Ecto neural progenitor cell (in vitro differentiated cells): ENCODE measurements at regions not wholly inside any gene's neighbourhood (a gene's known extent, or its start where the extent isn't known, plus 50 kb on each side); places are given as distances from the start of the nearest gene placed in this dataset.
A peak's percentile ranks its signal among the peaks of the same experiment; 100 is the strongest.

Experiments
- DNase-seq: peaks from one replicate; pipeline ENCODE4 v3.0.0-alpha.2; 2018; ENCODE audit warnings: low spot score

DNA sequence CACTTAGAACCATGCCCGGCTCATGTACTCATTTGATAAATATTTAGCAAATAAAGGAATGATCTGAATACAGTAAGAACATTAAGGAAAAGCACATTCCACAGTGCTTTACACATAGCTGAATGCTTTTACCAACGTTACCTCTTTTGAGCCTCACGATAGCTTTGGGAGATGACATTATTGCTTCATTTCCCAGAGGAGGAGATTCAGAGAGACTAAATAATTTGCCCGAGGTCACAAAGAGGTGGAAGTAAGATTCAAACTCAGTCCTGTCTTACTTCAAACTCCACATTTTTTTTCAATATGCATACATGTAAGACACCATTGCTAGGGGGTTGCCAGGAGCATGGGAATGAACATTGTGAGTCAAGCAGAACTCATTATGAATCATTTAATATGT lies 538.5 kb downstream of the BCOR start:
- no peak for DNase-seq

DNA sequence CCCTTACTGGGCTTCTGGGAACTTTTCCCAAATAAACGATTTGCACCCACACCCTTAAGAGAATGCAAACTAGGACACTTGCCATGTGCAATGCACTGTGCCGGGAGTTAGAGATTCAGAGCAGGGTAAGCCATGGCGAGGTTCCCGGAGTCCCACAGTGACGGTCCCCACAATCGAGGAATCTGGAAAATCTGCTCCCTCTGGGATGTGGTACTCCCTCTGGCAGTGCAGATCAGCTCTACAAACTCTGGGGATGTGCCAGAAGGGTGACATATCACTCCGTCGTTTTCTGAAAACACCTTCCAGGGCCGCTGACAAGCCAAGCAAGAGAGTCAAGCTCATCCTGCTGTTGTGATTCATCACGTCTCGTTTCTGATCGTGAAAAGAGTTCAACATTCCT lies 537.5 kb downstream of the BCOR start:
- DNase-seq: no peak

GRCh38 chrX:39563178-39563577 lies 534.6 kb downstream of the BCOR start:
- no peak for DNase-seq

DNA sequence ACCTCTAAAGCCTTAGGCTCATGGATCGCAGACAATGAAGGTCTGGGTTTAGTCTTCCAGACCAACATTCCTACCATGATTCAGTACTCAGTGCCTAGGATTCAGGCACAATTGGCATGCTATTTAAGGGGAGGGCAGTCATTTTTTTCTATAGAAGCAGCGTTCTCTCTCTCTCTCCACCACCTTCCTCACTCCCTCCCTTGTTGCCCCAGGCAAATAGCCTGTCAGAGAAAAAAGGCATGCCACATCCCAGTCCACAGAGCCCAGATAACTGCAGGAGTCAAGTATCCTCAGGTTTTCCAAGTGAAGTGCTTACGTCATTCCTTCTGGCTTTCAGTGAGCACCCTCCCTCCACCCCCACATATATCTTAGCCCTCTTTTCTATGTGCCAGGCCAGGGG lies 533.0 kb downstream of the BCOR start:
- DNase-seq: no peak

GRCh38 chrX:39574178-39574577 lies 523.6 kb downstream of the BCOR start:
- DNase-seq: no peak

GRCh38 chrX:39576041-39576872 lies 521.5 kb downstream of the BCOR start:
- DNase-seq: peak; percentile 66

DNA sequence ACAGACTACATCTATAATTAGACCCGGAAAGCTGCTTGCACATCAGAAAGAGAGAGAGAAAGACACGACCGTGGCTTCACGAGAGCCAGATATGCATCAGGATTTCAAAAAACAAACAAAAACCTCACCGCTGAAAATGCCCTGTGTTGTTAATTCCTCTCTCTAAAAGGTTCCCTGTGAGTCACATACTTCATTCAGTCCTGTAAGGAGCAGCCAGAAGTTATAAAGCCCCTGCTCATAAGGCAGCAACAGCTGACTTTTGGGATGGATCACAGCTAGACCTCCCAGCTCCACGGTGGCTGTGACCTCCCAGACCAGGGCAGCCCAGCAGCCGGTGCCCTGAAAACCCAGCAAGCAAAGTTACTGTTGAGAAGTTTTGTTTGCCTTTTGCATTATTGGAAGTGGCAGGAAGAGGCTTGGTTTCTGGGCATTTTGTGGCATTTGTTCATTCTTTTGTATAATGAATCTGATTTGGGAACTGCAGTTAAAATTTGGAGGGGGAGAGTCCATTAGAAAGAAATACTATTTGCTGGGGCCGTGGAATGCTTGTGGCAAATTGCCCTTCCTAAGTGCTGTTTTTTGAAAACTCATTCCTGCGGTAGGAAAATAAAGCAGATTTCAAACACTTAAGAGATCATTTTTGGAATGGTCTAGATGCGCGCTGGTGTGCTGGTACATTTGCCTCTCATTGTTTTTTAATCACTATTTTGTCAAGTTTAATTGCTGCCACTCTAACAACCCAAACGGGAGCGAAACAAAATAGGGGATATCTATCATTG lies 520.4 kb downstream of the BCOR start:
- DNase-seq: no peak

DNA sequence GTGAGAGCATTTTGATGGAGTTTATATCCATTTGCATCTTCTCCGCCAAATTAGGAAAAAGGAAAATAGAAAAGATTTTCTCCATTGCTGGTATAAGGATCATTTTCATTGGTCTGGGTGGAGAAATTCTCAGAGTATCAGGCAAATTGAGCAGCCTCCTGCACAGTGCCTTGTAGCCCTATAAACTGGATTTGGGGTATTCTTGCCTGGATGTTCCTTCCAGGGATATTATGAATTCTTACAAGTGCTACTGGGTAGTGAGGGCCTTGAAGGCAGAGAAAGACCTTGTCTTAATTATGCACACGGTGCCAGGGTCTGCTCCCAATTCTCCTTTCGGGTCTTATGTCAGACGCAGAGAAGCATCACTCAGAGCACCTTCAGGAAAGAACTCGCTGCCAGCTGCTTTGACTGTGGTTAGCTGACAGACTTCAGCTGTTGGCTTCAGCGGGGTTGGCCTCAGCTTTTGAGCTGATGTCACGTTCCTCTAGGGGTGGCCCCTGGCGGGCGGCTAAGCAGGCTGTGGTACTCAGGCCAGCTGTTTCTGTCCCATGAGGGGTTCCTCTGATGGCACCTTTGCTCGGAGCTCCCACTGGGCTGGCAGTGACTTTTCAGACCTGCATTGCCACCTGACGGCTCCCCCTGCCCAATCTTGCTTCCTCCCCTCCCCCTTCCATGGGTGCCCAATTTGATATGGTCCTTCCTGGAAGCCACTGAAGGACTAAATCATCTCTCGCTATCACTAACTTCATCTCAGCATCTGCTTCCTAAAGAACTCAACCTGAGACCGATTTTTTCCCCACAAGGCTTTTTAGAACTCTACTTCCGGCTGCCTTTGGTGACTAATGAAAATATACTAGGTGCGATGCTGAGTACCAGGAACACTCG lies 519.5 kb downstream of the BCOR start:
- DNase-seq: no peak

DNA sequence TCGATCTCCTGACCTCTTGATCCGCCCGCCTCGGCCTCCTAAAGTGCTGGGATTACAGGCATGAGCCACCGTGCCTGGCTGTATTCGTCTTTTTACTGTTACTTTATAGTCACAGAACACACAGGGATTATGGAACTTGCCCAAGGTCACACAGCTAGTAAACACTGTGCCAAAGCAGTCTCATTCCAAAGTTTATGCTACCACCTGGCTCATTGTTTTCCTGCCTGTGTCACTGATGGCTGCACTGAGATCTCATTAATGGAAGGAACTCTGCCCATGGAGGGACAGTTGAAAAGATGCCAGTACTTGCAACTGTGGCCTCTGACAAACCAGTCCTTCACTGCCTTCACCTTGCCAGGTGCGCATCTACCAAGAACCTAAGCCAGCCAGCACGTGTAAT lies 517.7 kb downstream of the BCOR start:
- DNase-seq: no peak

- no peak for DNase-seq
These were observed 516.3 kb downstream of the BCOR start for GRCh38 chrX:39581411-39581810.

- DNase-seq: no peak
These were observed 515.7 kb downstream of the BCOR start for GRCh38 chrX:39582091-39582490.

- DNase-seq: no peak
These were observed 514.8 kb downstream of the BCOR start for GRCh38 chrX:39582976-39583375.

- no peak for DNase-seq
These were observed 511.9 kb downstream of the BCOR start for GRCh38 chrX:39585808-39586207.

- DNase-seq: no peak
These were observed 511.4 kb downstream of the BCOR start for GRCh38 chrX:39586359-39586758.

GRCh38 chrX:39591099-39591498 lies 506.7 kb downstream of the BCOR start:
- DNase-seq: no peak

GRCh38 chrX:39592776-39593175 lies 505.0 kb downstream of the BCOR start:
- DNase-seq: no peak

DNA sequence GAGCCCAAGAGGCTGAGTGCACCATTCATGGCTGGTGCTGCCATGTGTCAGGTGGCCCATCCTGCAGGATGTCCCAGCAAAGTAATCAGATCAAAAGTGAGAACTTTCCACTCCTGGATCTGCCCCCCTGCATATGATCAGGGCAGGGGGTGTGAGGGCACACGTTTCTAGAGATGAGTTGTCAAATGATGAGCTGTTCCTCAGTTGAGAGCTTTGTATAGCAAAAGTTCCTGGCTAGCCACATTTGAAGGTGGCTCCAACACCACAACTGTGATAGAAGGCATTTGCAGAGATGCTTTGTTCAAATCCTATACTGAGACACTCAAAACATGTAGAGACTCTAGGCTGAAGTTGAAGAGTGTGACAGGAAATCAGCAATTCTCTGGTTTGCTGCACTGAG lies 501.8 kb downstream of the BCOR start:
- no peak for DNase-seq

- no peak for DNase-seq
These were observed 501.3 kb downstream of the BCOR start for GRCh38 chrX:39596437-39596836.

- DNase-seq: no peak
These were observed 498.4 kb downstream of the BCOR start for GRCh38 chrX:39599339-39599738.

DNA sequence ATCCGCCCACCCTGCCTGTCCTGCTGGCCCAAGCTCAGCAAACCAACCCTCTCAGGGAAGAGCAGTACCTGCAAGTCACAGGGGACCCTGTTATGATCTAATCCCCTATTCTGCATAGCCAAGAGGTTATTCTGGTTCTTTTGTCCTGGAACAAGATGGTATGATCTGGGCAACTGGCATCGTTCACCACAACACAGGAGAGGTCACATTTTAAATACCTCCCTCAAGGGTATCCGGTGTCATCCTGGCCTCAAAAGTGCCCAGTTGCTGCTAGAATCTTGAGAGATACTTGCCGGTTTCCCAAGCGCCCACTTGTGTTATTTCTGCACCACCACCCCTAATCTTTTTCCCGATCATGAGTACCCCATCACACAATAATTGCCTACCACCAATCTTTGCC lies 497.5 kb downstream of the BCOR start:
- no peak for DNase-seq

GRCh38 chrX:39601231-39602177 lies 496.3 kb downstream of the BCOR start:
- no peak for DNase-seq
